Mesenchymal stem cell (in vitro differentiated cells and primary cell): ENCODE measurements at regions not wholly inside any gene's neighbourhood (a gene's known extent, or its start where the extent isn't known, plus 50 kb on each side); places are given as distances from the start of the nearest gene placed in this dataset.

Experiments used
- DNase-seq: peaks from one replicate; pipeline ENCODE4 v3.0.0-alpha.2; 2013
- H2AFZ ChIP-seq: one replicate; pipeline ENCODE4 v1.6.1; 2013; ENCODE audit warnings: low read depth, mild to moderate bottlenecking, control low read depth, inconsistent platforms, low read length, moderate library complexity
- H2AK5ac ChIP-seq: 2 replicates; pipeline ENCODE4 v1.6.1; 2013; ENCODE audit warnings: low read length, moderate library complexity, mild to moderate bottlenecking, inconsistent platforms; ENCODE audit not compliant: severe bottlenecking
- H2BK120ac ChIP-seq: one replicate; pipeline ENCODE4 v1.6.1; 2013; ENCODE audit warnings: low read depth, mild to moderate bottlenecking, inconsistent platforms, low read length, moderate library complexity
- H2BK12ac ChIP-seq, 2 experiments: one replicate each; pipeline ENCODE4 v1.6.1; 2013; ENCODE audit warnings: inconsistent platforms in 2 of 2, low read length in 2 of 2, mild to moderate bottlenecking in 2 of 2, moderate library complexity in 2 of 2, control low read depth in 1 of 2
- H2BK15ac ChIP-seq: one replicate; pipeline ENCODE4 v1.6.1; 2013; ENCODE audit warnings: mild to moderate bottlenecking, low read depth, inconsistent platforms; ENCODE audit not compliant: poor library complexity, severe bottlenecking
- H2BK5ac ChIP-seq: 2 replicates; pipeline ENCODE4 v1.6.1; 2013; ENCODE audit warnings: low read depth, mild to moderate bottlenecking, low read length, control low read depth, inconsistent platforms; ENCODE audit not compliant: poor library complexity, severe bottlenecking
- H3K14ac ChIP-seq, 2 experiments: one replicate each; pipeline ENCODE4 v1.6.1; 2013; ENCODE audit warnings: inconsistent platforms in 2 of 2, low read length in 2 of 2, control low read depth in 1 of 2, mild to moderate bottlenecking in 1 of 2, moderate library complexity in 1 of 2
- H3K18ac ChIP-seq, 2 experiments: one replicate each; pipeline ENCODE4 v1.6.1; 2013; ENCODE audit warnings: inconsistent platforms in 2 of 2, low read length in 2 of 2, control low read depth in 1 of 2, low read depth in 1 of 2, mild to moderate bottlenecking in 1 of 2
- H3K23ac ChIP-seq, 2 experiments: one replicate each; pipeline ENCODE4 v1.6.1; 2013; ENCODE audit warnings: inconsistent platforms in 2 of 2, low read length in 2 of 2, mild to moderate bottlenecking in 2 of 2, moderate library complexity in 2 of 2, control low read depth in 1 of 2
- H3K27ac ChIP-seq: 2 replicates; pipeline ENCODE4 v1.5.1; 2013; ENCODE audit warnings: mild to moderate bottlenecking, moderate library complexity, low read length, control low read depth, inconsistent platforms; ENCODE audit not compliant: poor library complexity, severe bottlenecking
- H3K27me3 ChIP-seq, 2 experiments: 2 replicates each; pipeline versions ENCODE4 v1.6.1 to v1.7.0; 2013; ENCODE audit warnings: low read length in 2 of 2, mild to moderate bottlenecking in 2 of 2, moderate library complexity in 2 of 2, control low read depth in 1 of 2, inconsistent platforms in 1 of 2; ENCODE audit not compliant: control insufficient read depth in 1 of 2, insufficient read depth in 1 of 2
- H3K36me3 ChIP-seq, 2 experiments: 2 replicates each; pipeline versions ENCODE4 v1.6.1 to v1.7.0; 2013; ENCODE audit warnings: low read length in 2 of 2, control low read depth in 1 of 2, inconsistent platforms in 1 of 2, low read depth in 1 of 2, mild to moderate bottlenecking in 1 of 2; ENCODE audit not compliant: insufficient read depth in 2 of 2, control insufficient read depth in 1 of 2
- H3K4ac ChIP-seq, 2 experiments: one replicate each; pipeline ENCODE4 v1.6.1; 2013; ENCODE audit warnings: inconsistent platforms in 2 of 2, low read length in 2 of 2, mild to moderate bottlenecking in 2 of 2, moderate library complexity in 2 of 2, control low read depth in 1 of 2, low read depth in 1 of 2
- H3K4me1 ChIP-seq: 2 replicates; pipeline ENCODE4 v1.6.1; 2013; ENCODE audit warnings: low read depth, low read length, control low read depth; ENCODE audit not compliant: control insufficient read depth, insufficient read depth
- H3K4me2 ChIP-seq: 2 replicates; pipeline ENCODE4 v1.6.1; 2013; ENCODE audit warnings: low read length, mild to moderate bottlenecking, inconsistent platforms; ENCODE audit not compliant: poor library complexity, severe bottlenecking
- H3K4me3 ChIP-seq, 2 experiments: 2 replicates each; pipeline versions ENCODE4 v1.5.1 to v1.7.0; 2013; ENCODE audit warnings: low read length in 2 of 2, mild to moderate bottlenecking in 2 of 2, control low read depth in 1 of 2, low read depth in 1 of 2; ENCODE audit not compliant: insufficient read depth in 1 of 2
- H3K79me1 ChIP-seq: replicated peaks from 2 replicates; pipeline ENCODE4 v1.6.1; 2013; ENCODE audit warnings: mild to moderate bottlenecking, control low read depth, low read length, inconsistent platforms; ENCODE audit not compliant: poor library complexity, severe bottlenecking
- H3K9ac ChIP-seq: 2 replicates; pipeline ENCODE4 v1.7.0; 2013; ENCODE audit warnings: mild to moderate bottlenecking, low read length, moderate library complexity
- H3K9me3 ChIP-seq: 2 replicates; pipeline ENCODE4 v1.7.0; 2013; ENCODE audit warnings: mild to moderate bottlenecking, low read length; ENCODE audit not compliant: control insufficient read depth
- H4K8ac ChIP-seq: one replicate; pipeline ENCODE4 v1.6.1; 2013; ENCODE audit warnings: inconsistent platforms, mild to moderate bottlenecking, low read length, moderate library complexity
- H4K91ac ChIP-seq: one replicate; pipeline ENCODE4 v1.6.1; 2013; ENCODE audit warnings: mild to moderate bottlenecking, low read length, inconsistent platforms
- WGBS: methylation state at CpG from one replicate; pipeline ENCODE4 v1.1.7; 2013; ENCODE audit warnings: mixed read lengths; 5-methylcytosine and 5-hydroxymethylcytosine counted together

- H3K14ac ChIP-seq: no peak overlapping the region
- no peak overlapping the region for H4K8ac ChIP-seq
- no peak overlapping the region for H2AFZ ChIP-seq
- no peak overlapping the region for H3K9ac ChIP-seq
- H2AK5ac ChIP-seq: no peak overlapping the region
- no peak overlapping the region for H3K18ac ChIP-seq
- no peak overlapping the region for H3K23ac ChIP-seq
- no peak overlapping the region for H2BK120ac ChIP-seq
- peaks cover 4% of the 10 kb centered on the region for H3K9me3 ChIP-seq
- no peak overlapping the region for H4K91ac ChIP-seq
- H3K36me3 ChIP-seq: no peaks in the 10 kb centered on the region
- H2BK5ac ChIP-seq: no peak overlapping the region
- H3K27me3 ChIP-seq: no peaks in the 10 kb centered on the region
- H3K4me1 ChIP-seq: peaks cover 5% of the 10 kb centered on the region
- no peak overlapping the region for H3K4me2 ChIP-seq
- no peak overlapping the region for H3K4ac ChIP-seq
- peak; percentile 53 for DNase-seq
- peak overlapping the region; percentile 77 for H3K27ac ChIP-seq
- no CpG with 5 or more reads among the region's 2 CpGs for WGBS
- no peak overlapping the region for H3K4me3 ChIP-seq
- no peak overlapping the region for H2BK15ac ChIP-seq
- no peaks in the 10 kb centered on the region for H3K79me1 ChIP-seq
- no peak overlapping the region for H2BK12ac ChIP-seq
Observed at GRCh38 chr14:44700184-44700583, 193.1 kb upstream of the FSCB start.

- Histone ChIP-seq H2BK15ac (no peak overlapping the region), H3K4me3 (no peak overlapping the region), H3K14ac (no peak overlapping the region), H2BK120ac (no peak overlapping the region), H3K9ac (no peak overlapping the region), H3K27me3 (no peaks in the 10 kb centered on the region), H3K4me2 (no peak overlapping the region), H3K4me1 (peaks cover 5% of the 10 kb centered on the region), H3K27ac (peak overlapping the region; percentile 19), H3K79me1 (no peaks in the 10 kb centered on the region), H3K4ac (no peak overlapping the region), H3K23ac (no peak overlapping the region), H4K8ac (no peak overlapping the region), H4K91ac (no peak overlapping the region), H2AK5ac (peak overlapping the region; percentile 70), H2BK12ac (no peak overlapping the region), H3K18ac (no peak overlapping the region), H3K9me3 (peaks cover 4% of the 10 kb centered on the region), H2BK5ac (no peak overlapping the region), H3K36me3 (no peaks in the 10 kb centered on the region), H2AFZ (no peak overlapping the region)
- no peak for DNase-seq
- WGBS: 43% methylated on average over 2 of the region's 2 CpGs
Observed at GRCh38 chr14:44699391-44699790, 192.3 kb upstream of the FSCB start.

- Histone ChIP-seq H2BK12ac (no peak overlapping the region), H3K4me2 (no peak overlapping the region), H3K79me1 (no peaks in the 10 kb centered on the region), H3K23ac (no peak overlapping the region), H3K36me3 (no peaks in the 10 kb centered on the region), H2BK120ac (no peak overlapping the region), H3K4me1 (no peaks in the 10 kb centered on the region), H3K14ac (no peak overlapping the region), H3K4me3 (no peak overlapping the region), H4K8ac (no peak overlapping the region), H2AK5ac (no peak overlapping the region), H3K27ac (no peak overlapping the region), H3K9me3 (peaks cover 8% of the 10 kb centered on the region), H2AFZ (no peak overlapping the region), H4K91ac (no peak overlapping the region), H3K27me3 (no peaks in the 10 kb centered on the region), H3K18ac (no peak overlapping the region), H2BK15ac (no peak overlapping the region), H2BK5ac (no peak overlapping the region), H3K4ac (no peak overlapping the region), H3K9ac (no peak overlapping the region)
- no peak for DNase-seq
- WGBS: 95% methylated on average over 3 of the region's 3 CpGs
Observed at GRCh38 chr14:44669496-44669895, 162.4 kb upstream of the FSCB start.

- Histone ChIP-seq H3K27ac (no peak overlapping the region), H2AFZ (no peak overlapping the region), H2BK15ac (no peak overlapping the region), H3K23ac (no peak overlapping the region), H3K4me3 (no peak overlapping the region), H3K27me3 (no peaks in the 10 kb centered on the region), H4K91ac (no peak overlapping the region), H4K8ac (no peak overlapping the region), H2BK5ac (no peak overlapping the region), H2BK120ac (no peak overlapping the region), H3K4ac (no peak overlapping the region), H3K9me3 (no peaks in the 10 kb centered on the region), H2AK5ac (no peak overlapping the region), H3K36me3 (no peaks in the 10 kb centered on the region), H3K4me1 (no peaks in the 10 kb centered on the region), H3K4me2 (no peak overlapping the region), H3K79me1 (no peaks in the 10 kb centered on the region), H3K18ac (no peak overlapping the region), H2BK12ac (no peak overlapping the region), H3K14ac (no peak overlapping the region), H3K9ac (no peak overlapping the region)
- WGBS: no CpG with 5 or more reads among the region's 1 CpG
- no peak for DNase-seq
Observed at GRCh38 chr14:44663136-44663535, 156.1 kb upstream of the FSCB start.
